Neural cell (in vitro differentiated cells): ENCODE measurements at regions not wholly inside any gene's neighbourhood (a gene's known extent, or its start where the extent isn't known, plus 50 kb on each side); places are given as distances from the start of the nearest gene placed in this dataset.

Experiments
- H2AFZ ChIP-seq: fragments of 200-600, 300-800 bp; sonication (generic), shearing (Covaris generic); 2 replicates; pipeline ENCODE4 v1.6.0; 2014; ENCODE audit warnings: low read depth, mild to moderate bottlenecking, antibody characterized with exemption, low read length, moderate library complexity
- H3F3A ChIP-seq: fragments of 200-600 bp; shearing (Covaris generic); 2 replicates; pipeline ENCODE4 v1.6.1; 2016; ENCODE audit warnings: mild to moderate bottlenecking, moderate library complexity, mixed read lengths, antibody characterized with exemption, low read length; ENCODE audit not compliant: insufficient read depth, poor library complexity, severe bottlenecking
- H3K27ac ChIP-seq: fragments of 200-600, 300-800 bp; sonication (generic), shearing (Covaris generic); 2 replicates; pipeline ENCODE4 v1.5.1; 2014; ENCODE audit warnings: mild to moderate bottlenecking, low read length, moderate library complexity
- H3K27me3 ChIP-seq: fragments of 300-800, 200-600 bp; sonication (generic), shearing (Covaris generic); 2 replicates; pipeline ENCODE4 v1.6.0; 2014; ENCODE audit warnings: mild to moderate bottlenecking, low read depth, low read length, moderate library complexity; ENCODE audit not compliant: insufficient read depth
- H3K36me3 ChIP-seq: fragments of 300-800, 200-600 bp; sonication (generic), shearing (Covaris generic); 2 replicates; pipeline ENCODE4 v1.5.1; 2014; ENCODE audit warnings: mild to moderate bottlenecking, antibody characterized with exemption, low read length, moderate library complexity; ENCODE audit not compliant: insufficient read depth
- H3K4me2 ChIP-seq: fragments of 300-800, 200-600 bp; sonication (generic), shearing (Covaris generic); 2 replicates; pipeline ENCODE4 v1.6.0; 2014; ENCODE audit warnings: mild to moderate bottlenecking, low read length
- H3K4me3 ChIP-seq: fragments of 300-800, 200-600 bp; sonication (generic), shearing (Covaris generic); 2 replicates; pipeline ENCODE4 v1.5.1; 2014; ENCODE audit warnings: mild to moderate bottlenecking, low read length, moderate library complexity
- H3K79me2 ChIP-seq: fragments of 200-600 bp; shearing (Covaris generic); replicated peaks from 2 replicates; pipeline ENCODE4 v1.6.0; 2014; ENCODE audit warnings: mild to moderate bottlenecking, low read length, moderate library complexity; ENCODE audit not compliant: insufficient read depth
- H3K9ac ChIP-seq: fragments of 300-800, 200-600 bp; sonication (generic), shearing (Covaris generic); 2 replicates; pipeline ENCODE4 v1.6.1; 2016; ENCODE audit warnings: mild to moderate bottlenecking, low read length, mixed read lengths
- H3K9me2 ChIP-seq: fragments of 200-600 bp; shearing (Covaris generic); 2 replicates; pipeline ENCODE4 v1.6.1; 2016; ENCODE audit warnings: mild to moderate bottlenecking, low read length, mixed read lengths; ENCODE audit not compliant: insufficient read depth
- H3K9me3 ChIP-seq: fragments of 200-600, 300-800 bp; sonication (generic), shearing (Covaris generic); 2 replicates; pipeline ENCODE4 v1.6.1; 2016; ENCODE audit warnings: mild to moderate bottlenecking, mixed run types, low read length, moderate library complexity, mixed read lengths
- H4K20me1 ChIP-seq: fragments of 200-600 bp; shearing (Covaris generic); 2 replicates; pipeline ENCODE4 v1.6.1; 2016; ENCODE audit warnings: mild to moderate bottlenecking, mixed run types; ENCODE audit not compliant: insufficient read depth
- EP300 ChIP-seq: fragments of 450-650 bp; conservative IDR thresholded peaks from 2 replicates; pipeline ENCODE4 v1.6.1; 2014; ENCODE audit warnings: antibody characterized with exemption, mild to moderate bottlenecking, moderate library complexity; ENCODE audit not compliant: poor library complexity, severe bottlenecking
- EZH2 ChIP-seq: fragments of 200-600, 300-800 bp; shearing (Covaris generic), sonication (generic); IDR thresholded peaks from 2 replicates; pipeline ENCODE4 v1.6.1; 2014; ENCODE audit warnings: antibody characterized with exemption, low read length, borderline replicate concordance, mild to moderate bottlenecking; ENCODE audit not compliant: insufficient read depth, poor library complexity, severe bottlenecking
- MXI1 ChIP-seq: fragments of 450-650 bp; conservative IDR thresholded peaks from 2 replicates; pipeline ENCODE4 v1.6.1; 2014; ENCODE audit warnings: antibody characterized with exemption, mild to moderate bottlenecking; ENCODE audit not compliant: poor library complexity, severe bottlenecking
- POLR2AphosphoS5 ChIP-seq: IDR thresholded peaks from 2 replicates; pipeline ENCODE4 v1.6.1; 2012
- RAD21 ChIP-seq: fragments of 450-650 bp; conservative IDR thresholded peaks from 2 replicates; pipeline ENCODE4 v1.6.1; 2014; ENCODE audit warnings: antibody characterized with exemption, mild to moderate bottlenecking, moderate library complexity
- SMC3 ChIP-seq: fragments of 450-650 bp; conservative IDR thresholded peaks from 2 replicates; pipeline ENCODE4 v1.6.1; 2014; ENCODE audit warnings: antibody characterized with exemption, mild to moderate bottlenecking, moderate library complexity; ENCODE audit not compliant: poor library complexity
- TAF1 ChIP-seq: IDR thresholded peaks from 2 replicates; pipeline ENCODE4 v1.6.1; 2012; ENCODE audit warnings: low read depth
- TF ChIP-seq, protein P1 (sequence below): fragments of 450-650 bp; IDR thresholded peaks from 2 replicates; pipeline ENCODE4 v1.5.1; 2014; ENCODE audit warnings: antibody characterized with exemption, mild to moderate bottlenecking, moderate library complexity; ENCODE audit not compliant: poor library complexity, severe bottlenecking
- TF ChIP-seq, protein P2 (sequence below): IDR thresholded peaks from 2 replicates; pipeline ENCODE4 v1.6.1; 2012; ENCODE audit warnings: borderline replicate concordance

DNA sequence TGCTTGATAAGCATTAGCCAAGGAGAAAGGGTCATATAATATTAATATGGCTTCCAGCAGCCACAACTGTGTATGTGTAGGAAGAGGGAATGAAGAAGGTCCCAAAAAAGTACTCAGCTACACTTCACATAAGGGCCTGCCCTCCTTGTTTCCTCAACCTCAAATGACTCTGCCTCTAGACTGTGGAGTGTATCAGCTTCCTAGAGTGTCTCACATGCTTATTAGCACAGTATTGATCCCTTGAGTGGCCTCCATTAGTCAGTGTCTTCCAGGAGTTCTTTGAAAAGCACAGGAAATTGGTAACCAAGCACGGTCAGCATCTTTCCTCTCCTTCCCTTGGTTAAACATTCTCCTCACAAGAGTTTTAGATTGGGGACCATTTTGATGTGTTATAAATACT is 190.4 kb upstream of the ATP10B start:
- Histone ChIP-seq H3K9me3 (no peaks in the 10 kb centered on the region), H3K36me3 (no peaks in the 10 kb centered on the region), H3K27me3 (no peaks in the 10 kb centered on the region), H3F3A (no peaks in the 10 kb centered on the region), H3K79me2 (no peaks in the 10 kb centered on the region), H3K4me3 (no peak overlapping the region), H2AFZ (no peak overlapping the region), H4K20me1 (no peaks in the 10 kb centered on the region), H3K9ac (no peak overlapping the region), H3K27ac (no peak overlapping the region), H3K9me2 (no peaks in the 10 kb centered on the region), H3K4me2 (no peak overlapping the region)
- TF ChIP-seq POLR2AphosphoS5: no peak
- no peak for TF ChIP-seq RAD21
- no peak for TF ChIP-seq EP300
- no peak for TF ChIP-seq SMC3

DNA sequence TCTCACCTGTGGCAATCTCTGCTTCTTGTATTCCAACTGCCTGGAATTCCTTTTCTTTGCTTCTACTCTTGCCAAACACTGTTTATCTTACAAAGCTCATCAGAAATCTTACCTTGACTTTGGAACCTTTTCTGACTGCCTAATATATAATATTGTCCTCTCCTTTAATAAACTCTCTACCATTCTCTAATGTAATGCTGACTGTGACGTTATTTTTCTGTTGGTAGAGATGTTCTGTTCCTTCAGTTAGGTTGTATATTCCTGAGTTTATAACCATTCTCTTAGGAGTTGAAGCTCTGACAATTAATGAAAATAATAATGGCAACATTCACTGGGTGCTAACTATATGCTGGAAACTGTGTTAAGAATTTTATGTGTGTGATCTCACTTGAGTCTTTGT is 188.8 kb upstream of the ATP10B start:
- H3K36me3 ChIP-seq: no peaks in the 10 kb centered on the region
- no peaks in the 10 kb centered on the region for H3F3A ChIP-seq
- H3K27ac ChIP-seq: no peak overlapping the region
- no peaks in the 10 kb centered on the region for H3K27me3 ChIP-seq
- H3K4me3 ChIP-seq: no peak overlapping the region
- H3K79me2 ChIP-seq: no peaks in the 10 kb centered on the region
- H4K20me1 ChIP-seq: no peaks in the 10 kb centered on the region
- H3K4me2 ChIP-seq: no peak overlapping the region
- H3K9me3 ChIP-seq: no peaks in the 10 kb centered on the region
- TF ChIP-seq EZH2 (no peak), POLR2AphosphoS5 (no peak), MXI1 (no peak), SMC3 (no peak), TAF1 (no peak), EP300 (no peak), RAD21 (no peak)
- TF ChIP-seq, protein P1, sequence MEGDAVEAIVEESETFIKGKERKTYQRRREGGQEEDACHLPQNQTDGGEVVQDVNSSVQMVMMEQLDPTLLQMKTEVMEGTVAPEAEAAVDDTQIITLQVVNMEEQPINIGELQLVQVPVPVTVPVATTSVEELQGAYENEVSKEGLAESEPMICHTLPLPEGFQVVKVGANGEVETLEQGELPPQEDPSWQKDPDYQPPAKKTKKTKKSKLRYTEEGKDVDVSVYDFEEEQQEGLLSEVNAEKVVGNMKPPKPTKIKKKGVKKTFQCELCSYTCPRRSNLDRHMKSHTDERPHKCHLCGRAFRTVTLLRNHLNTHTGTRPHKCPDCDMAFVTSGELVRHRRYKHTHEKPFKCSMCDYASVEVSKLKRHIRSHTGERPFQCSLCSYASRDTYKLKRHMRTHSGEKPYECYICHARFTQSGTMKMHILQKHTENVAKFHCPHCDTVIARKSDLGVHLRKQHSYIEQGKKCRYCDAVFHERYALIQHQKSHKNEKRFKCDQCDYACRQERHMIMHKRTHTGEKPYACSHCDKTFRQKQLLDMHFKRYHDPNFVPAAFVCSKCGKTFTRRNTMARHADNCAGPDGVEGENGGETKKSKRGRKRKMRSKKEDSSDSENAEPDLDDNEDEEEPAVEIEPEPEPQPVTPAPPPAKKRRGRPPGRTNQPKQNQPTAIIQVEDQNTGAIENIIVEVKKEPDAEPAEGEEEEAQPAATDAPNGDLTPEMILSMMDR: no peak
- TF ChIP-seq, protein P2, sequence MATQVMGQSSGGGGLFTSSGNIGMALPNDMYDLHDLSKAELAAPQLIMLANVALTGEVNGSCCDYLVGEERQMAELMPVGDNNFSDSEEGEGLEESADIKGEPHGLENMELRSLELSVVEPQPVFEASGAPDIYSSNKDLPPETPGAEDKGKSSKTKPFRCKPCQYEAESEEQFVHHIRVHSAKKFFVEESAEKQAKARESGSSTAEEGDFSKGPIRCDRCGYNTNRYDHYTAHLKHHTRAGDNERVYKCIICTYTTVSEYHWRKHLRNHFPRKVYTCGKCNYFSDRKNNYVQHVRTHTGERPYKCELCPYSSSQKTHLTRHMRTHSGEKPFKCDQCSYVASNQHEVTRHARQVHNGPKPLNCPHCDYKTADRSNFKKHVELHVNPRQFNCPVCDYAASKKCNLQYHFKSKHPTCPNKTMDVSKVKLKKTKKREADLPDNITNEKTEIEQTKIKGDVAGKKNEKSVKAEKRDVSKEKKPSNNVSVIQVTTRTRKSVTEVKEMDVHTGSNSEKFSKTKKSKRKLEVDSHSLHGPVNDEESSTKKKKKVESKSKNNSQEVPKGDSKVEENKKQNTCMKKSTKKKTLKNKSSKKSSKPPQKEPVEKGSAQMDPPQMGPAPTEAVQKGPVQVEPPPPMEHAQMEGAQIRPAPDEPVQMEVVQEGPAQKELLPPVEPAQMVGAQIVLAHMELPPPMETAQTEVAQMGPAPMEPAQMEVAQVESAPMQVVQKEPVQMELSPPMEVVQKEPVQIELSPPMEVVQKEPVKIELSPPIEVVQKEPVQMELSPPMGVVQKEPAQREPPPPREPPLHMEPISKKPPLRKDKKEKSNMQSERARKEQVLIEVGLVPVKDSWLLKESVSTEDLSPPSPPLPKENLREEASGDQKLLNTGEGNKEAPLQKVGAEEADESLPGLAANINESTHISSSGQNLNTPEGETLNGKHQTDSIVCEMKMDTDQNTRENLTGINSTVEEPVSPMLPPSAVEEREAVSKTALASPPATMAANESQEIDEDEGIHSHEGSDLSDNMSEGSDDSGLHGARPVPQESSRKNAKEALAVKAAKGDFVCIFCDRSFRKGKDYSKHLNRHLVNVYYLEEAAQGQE: no peak
- H3K9ac ChIP-seq: no peak overlapping the region
- H3K9me2 ChIP-seq: no peaks in the 10 kb centered on the region
- H2AFZ ChIP-seq: no peak overlapping the region

DNA sequence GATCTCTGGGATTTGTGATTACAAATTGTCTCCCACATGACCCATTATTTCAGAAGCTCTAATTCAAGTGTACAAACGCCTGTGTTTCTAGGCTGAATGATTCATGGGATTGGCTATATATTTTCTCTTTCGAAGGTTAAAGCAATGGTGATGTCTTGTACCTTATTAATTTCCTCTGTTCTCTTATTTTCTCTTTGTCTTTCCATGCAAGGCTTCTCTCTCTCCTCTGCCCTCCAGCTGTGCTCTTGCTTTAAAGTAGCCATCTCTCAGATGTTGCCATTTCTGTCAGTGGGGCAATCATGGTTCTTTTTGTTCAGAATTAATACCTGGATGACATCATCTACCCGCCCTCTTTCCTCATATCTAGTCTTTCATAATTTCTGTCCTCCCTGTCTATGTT is 184.3 kb upstream of the ATP10B start:
- no peaks in the 10 kb centered on the region for H3K9me2 ChIP-seq
- H3K4me3 ChIP-seq: no peak overlapping the region
- H3K9ac ChIP-seq: no peak overlapping the region
- TF ChIP-seq SMC3 (no peak), POLR2AphosphoS5 (no peak), RAD21 (no peak), EZH2 (no peak), EP300 (no peak), TAF1 (no peak), MXI1 (no peak)
- TF ChIP-seq, protein P1: no peak
- TF ChIP-seq, protein P2: no peak
- no peaks in the 10 kb centered on the region for H4K20me1 ChIP-seq
- no peaks in the 10 kb centered on the region for H3K27me3 ChIP-seq
- H3F3A ChIP-seq: peaks cover 6% of the 10 kb centered on the region
- no peak overlapping the region for H3K4me2 ChIP-seq
- H3K36me3 ChIP-seq: no peaks in the 10 kb centered on the region
- H3K27ac ChIP-seq: peak overlapping the region; percentile 42
- H3K9me3 ChIP-seq: no peaks in the 10 kb centered on the region
- no peaks in the 10 kb centered on the region for H3K79me2 ChIP-seq
- no peak overlapping the region for H2AFZ ChIP-seq
